OCI-LY3 (cell line): ENCODE measurements at regions not wholly inside any gene's neighbourhood (a gene's known extent, or its start where the extent isn't known, plus 50 kb on each side); places are given as distances from the start of the nearest gene placed in this dataset.

Experiments
- H2AFZ ChIP-seq: fragments of 200-600, 300-600 bp; shearing (Covaris generic); 2 replicates; pipeline ENCODE4 v1.6.0; 2014; ENCODE audit warnings: antibody characterized with exemption, low read depth, low read length
- H3K27ac ChIP-seq: fragments of 200-600, 300-600 bp; sonication (generic); 2 replicates; pipeline ENCODE4 v1.5.1; 2014; ENCODE audit warnings: mild to moderate bottlenecking, low read length, moderate library complexity, mixed read lengths
- H3K27me3 ChIP-seq: fragments of 200-600, 300-600 bp; sonication (generic); 2 replicates; pipeline ENCODE4 v1.6.1; 2014; ENCODE audit warnings: low read depth, low read length, mixed read lengths
- H3K36me3 ChIP-seq: fragments of 200-600, 300-600 bp; sonication (generic); replicated peaks from 2 replicates; pipeline ENCODE3; 2014; ENCODE audit warnings: low read depth, low read length, mixed read lengths
- H3K4me1 ChIP-seq: fragments of 300-600, 200-600 bp; sonication (generic); 2 replicates; pipeline ENCODE4 v1.6.1; 2014; ENCODE audit warnings: low read length, mixed read lengths
- H3K4me2 ChIP-seq: fragments of 200-600, 300-600 bp; sonication (generic); 2 replicates; pipeline ENCODE4 v1.6.1; 2014; ENCODE audit warnings: low read length, mixed read lengths
- H3K4me3 ChIP-seq: fragments of 300-600, 200-600 bp; sonication (generic); 2 replicates; pipeline ENCODE4 v1.5.1; 2014; ENCODE audit warnings: antibody characterized with exemption, mild to moderate bottlenecking, low read length, moderate library complexity
- H3K79me2 ChIP-seq: fragments of 300-600, 200-600 bp; shearing (Covaris generic); 2 replicates; pipeline ENCODE4 v1.6.1; 2014; ENCODE audit warnings: mild to moderate bottlenecking, low read length, mixed read lengths
- H3K9ac ChIP-seq: fragments of 300-600, 200-600 bp; shearing (Covaris generic); 2 replicates; pipeline ENCODE4 v1.6.0; 2014; ENCODE audit warnings: mild to moderate bottlenecking, low read length, moderate library complexity
- H3K9me3 ChIP-seq: fragments of 200-600, 300-600 bp; shearing (Covaris generic); 2 replicates; pipeline ENCODE4 v1.6.1; 2014; ENCODE audit warnings: low read length, mixed read lengths; ENCODE audit not compliant: insufficient read depth
- H4K20me1 ChIP-seq: fragments of 200-600, 300-600 bp; sonication (generic); 2 replicates; pipeline ENCODE4 v1.6.1; 2016; ENCODE audit warnings: low read length, mixed read lengths; ENCODE audit not compliant: insufficient read depth
- EZH2phosphoT487 ChIP-seq: fragments of 200-600 bp; shearing (Covaris generic); IDR thresholded peaks from 2 replicates; pipeline ENCODE4 v1.6.1; 2018; ENCODE audit warnings: antibody characterized with exemption, mixed run types, low read depth
- TF ChIP-seq, protein P1 (sequence below): fragments of 200-600, 300-600 bp; sonication (generic); IDR thresholded peaks from 2 replicates; pipeline ENCODE4 v1.5.1; 2014; ENCODE audit warnings: antibody characterized with exemption, low read length, low read depth

DNA sequence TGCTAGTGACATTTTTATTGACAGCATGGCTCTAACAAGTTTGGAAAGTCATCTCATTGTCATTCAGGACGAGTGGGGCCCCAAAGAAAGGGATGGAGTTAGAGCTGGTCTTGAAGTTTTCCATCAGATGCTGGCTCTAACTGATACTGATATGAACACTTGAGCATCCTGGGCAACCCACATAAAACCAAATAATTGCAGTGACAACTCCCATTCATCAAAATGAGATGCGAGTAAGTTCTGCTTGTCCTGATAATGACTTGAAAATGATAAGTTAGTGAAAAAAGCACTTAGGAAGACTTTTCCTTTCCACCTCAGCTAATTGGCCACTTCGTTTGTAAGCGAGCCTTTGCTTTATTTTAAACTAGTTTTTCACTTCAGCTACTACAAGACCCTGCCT is 147.6 kb downstream of the SP3 start:
- Histone ChIP-seq H3K4me1 (no peaks in the 10 kb centered on the region), H4K20me1 (no peaks in the 10 kb centered on the region), H3K27me3 (peaks cover 36% of the 10 kb centered on the region), H3K9ac (no peak overlapping the region), H2AFZ (no peak overlapping the region), H3K36me3 (no peaks in the 10 kb centered on the region), H3K4me2 (no peak overlapping the region), H3K9me3 (no peaks in the 10 kb centered on the region), H3K27ac (no peak overlapping the region), H3K79me2 (no peaks in the 10 kb centered on the region), H3K4me3 (no peak overlapping the region)
- TF ChIP-seq EZH2phosphoT487, result no peak
- TF ChIP-seq, protein P1, sequence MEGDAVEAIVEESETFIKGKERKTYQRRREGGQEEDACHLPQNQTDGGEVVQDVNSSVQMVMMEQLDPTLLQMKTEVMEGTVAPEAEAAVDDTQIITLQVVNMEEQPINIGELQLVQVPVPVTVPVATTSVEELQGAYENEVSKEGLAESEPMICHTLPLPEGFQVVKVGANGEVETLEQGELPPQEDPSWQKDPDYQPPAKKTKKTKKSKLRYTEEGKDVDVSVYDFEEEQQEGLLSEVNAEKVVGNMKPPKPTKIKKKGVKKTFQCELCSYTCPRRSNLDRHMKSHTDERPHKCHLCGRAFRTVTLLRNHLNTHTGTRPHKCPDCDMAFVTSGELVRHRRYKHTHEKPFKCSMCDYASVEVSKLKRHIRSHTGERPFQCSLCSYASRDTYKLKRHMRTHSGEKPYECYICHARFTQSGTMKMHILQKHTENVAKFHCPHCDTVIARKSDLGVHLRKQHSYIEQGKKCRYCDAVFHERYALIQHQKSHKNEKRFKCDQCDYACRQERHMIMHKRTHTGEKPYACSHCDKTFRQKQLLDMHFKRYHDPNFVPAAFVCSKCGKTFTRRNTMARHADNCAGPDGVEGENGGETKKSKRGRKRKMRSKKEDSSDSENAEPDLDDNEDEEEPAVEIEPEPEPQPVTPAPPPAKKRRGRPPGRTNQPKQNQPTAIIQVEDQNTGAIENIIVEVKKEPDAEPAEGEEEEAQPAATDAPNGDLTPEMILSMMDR, result no peak

DNA sequence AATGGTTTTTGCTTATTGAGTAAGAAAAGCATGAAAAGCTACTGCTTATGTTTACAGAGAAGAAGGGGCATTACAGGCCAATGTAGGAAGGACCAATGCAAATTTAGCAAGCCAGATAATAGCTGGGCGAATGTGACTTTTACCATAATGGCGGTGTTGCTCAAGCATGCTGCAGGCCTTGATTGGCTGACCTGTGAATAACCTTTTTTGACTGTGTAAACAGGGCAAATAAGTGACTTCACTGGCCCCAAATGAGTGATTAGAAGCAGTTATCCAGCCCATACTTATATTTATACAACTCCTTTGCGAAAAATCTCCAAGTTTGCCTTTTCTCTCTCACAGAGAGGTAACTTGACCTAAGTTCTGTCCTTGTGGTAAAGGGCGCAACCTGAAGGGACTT is 146.9 kb downstream of the SP3 start:
- H3K4me3 ChIP-seq, result no peak overlapping the region
- H3K9ac ChIP-seq, result no peak overlapping the region
- no peak overlapping the region for H3K4me2 ChIP-seq
- H2AFZ ChIP-seq, result no peak overlapping the region
- no peaks in the 10 kb centered on the region for H3K79me2 ChIP-seq
- H3K36me3 ChIP-seq, result no peaks in the 10 kb centered on the region
- no peak overlapping the region for H3K27ac ChIP-seq
- H4K20me1 ChIP-seq, result no peaks in the 10 kb centered on the region
- peaks cover 4% of the 10 kb centered on the region; the same call in 1 of the 2 replicates for H3K4me1 ChIP-seq
- peaks cover 30% of the 10 kb centered on the region for H3K27me3 ChIP-seq
- H3K9me3 ChIP-seq, result no peaks in the 10 kb centered on the region
- TF ChIP-seq, protein P1, result no peak
- no peak for TF ChIP-seq EZH2phosphoT487

DNA sequence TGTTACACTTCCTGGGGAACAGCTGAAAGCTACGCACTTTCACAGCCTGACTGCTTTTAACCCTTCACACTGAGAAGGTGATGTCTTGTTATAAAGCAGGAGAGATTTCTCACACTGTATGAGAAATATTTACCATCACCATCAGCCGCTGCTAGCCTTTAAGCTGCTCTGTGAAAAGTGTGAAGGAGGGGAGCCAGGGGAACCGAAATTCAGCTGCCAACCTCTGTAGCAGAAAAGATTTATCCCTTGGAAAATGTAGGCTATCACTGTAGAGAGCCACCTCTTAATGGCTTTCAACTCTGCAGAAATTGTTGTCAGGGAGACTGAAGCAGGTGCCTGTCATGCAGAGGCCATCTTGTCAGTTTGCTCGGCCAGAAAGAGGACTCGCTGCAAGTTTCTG is 145.3 kb downstream of the SP3 start:
- Histone ChIP-seq H3K4me2 (no peak overlapping the region), H3K79me2 (no peaks in the 10 kb centered on the region), H3K36me3 (no peaks in the 10 kb centered on the region), H4K20me1 (no peaks in the 10 kb centered on the region), H3K27me3 (peaks cover 22% of the 10 kb centered on the region), H2AFZ (no peak overlapping the region), H3K27ac (no peak overlapping the region), H3K9ac (no peak overlapping the region), H3K4me1 (peaks cover 5% of the 10 kb centered on the region; the same call in 1 of the 2 replicates), H3K9me3 (no peaks in the 10 kb centered on the region), H3K4me3 (no peak overlapping the region)
- TF ChIP-seq, protein P1, result no peak
- TF ChIP-seq EZH2phosphoT487, result no peak

DNA sequence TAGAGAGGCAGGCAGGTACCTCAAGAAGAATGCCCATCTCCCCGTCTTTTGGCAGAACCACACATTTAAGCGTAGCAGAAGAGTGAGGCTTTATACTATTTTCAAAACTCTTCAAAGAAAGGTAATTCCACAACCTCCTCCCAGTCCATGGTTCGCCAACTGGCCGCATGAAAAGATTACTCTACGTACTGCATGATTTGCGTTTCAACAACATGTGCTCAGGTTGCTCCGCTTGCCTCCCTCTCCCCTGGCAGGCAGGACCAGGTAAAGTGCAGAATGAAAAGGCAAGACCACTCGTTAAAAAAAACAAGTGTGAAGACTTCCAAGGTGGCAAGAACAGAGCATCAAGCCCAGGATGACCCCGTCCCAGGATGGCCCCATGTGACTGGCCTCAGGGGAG is 143.7 kb downstream of the SP3 start:
- H3K27me3 ChIP-seq, result peaks cover 22% of the 10 kb centered on the region
- H3K4me1 ChIP-seq, result peaks cover 5% of the 10 kb centered on the region; the same call in 1 of the 2 replicates
- H3K27ac ChIP-seq, result no peak overlapping the region
- H3K36me3 ChIP-seq, result no peaks in the 10 kb centered on the region
- no peaks in the 10 kb centered on the region for H3K9me3 ChIP-seq
- no peak overlapping the region for H2AFZ ChIP-seq
- TF ChIP-seq EZH2phosphoT487, result no peak
- TF ChIP-seq, protein P1, result no peak
- no peaks in the 10 kb centered on the region for H4K20me1 ChIP-seq
- H3K4me2 ChIP-seq, result no peak overlapping the region
- H3K79me2 ChIP-seq, result no peaks in the 10 kb centered on the region
- H3K4me3 ChIP-seq, result no peak overlapping the region
- no peak overlapping the region for H3K9ac ChIP-seq
